ENCODE measurements at regions not wholly inside any gene's neighbourhood (a gene's known extent, or its start where the extent isn't known, plus 50 kb on each side); places are given as distances from the start of the nearest gene placed in this dataset.

- no peak for DNase-seq
Observed at GRCh38 chrX:129077424-129078170, 445.7 kb downstream of the SMARCA1 start.

- no peak for DNase-seq
Observed at GRCh38 chrX:129071390-129071789, 451.9 kb downstream of the SMARCA1 start.

- no peak for DNase-seq
Observed at GRCh38 chrX:129065895-129066294, 457.4 kb downstream of the SMARCA1 start.

GRCh38 chrX:129058405-129058804 lies 464.9 kb downstream of the SMARCA1 start:
- no peak for DNase-seq

- no peak for DNase-seq
Observed at GRCh38 chrX:129043138-129043537, 480.2 kb downstream of the SMARCA1 start.

- DNase-seq: no peak
Observed at GRCh38 chrX:129041319-129041718, 482.0 kb downstream of the SMARCA1 start.

GRCh38 chrX:129040124-129040523 lies 483.2 kb downstream of the SMARCA1 start:
- no peak for DNase-seq

- no peak for DNase-seq
Observed at GRCh38 chrX:129039176-129039575, 484.1 kb downstream of the SMARCA1 start.

GRCh38 chrX:129037389-129037788 lies 485.9 kb downstream of the SMARCA1 start:
- DNase-seq: no peak

GRCh38 chrX:129035180-129035579 lies 488.1 kb downstream of the SMARCA1 start:
- no peak for DNase-seq

GRCh38 chrX:129034196-129034595 lies 489.1 kb downstream of the SMARCA1 start:
- DNase-seq: no peak

GRCh38 chrX:129026202-129026601 lies 497.1 kb downstream of the SMARCA1 start:
- DNase-seq: no peak

GRCh38 chrX:129025376-129025775 lies 497.9 kb downstream of the SMARCA1 start:
- no peak for DNase-seq

GRCh38 chrX:129019412-129019811 lies 503.9 kb downstream of the SMARCA1 start:
- DNase-seq: no peak

GRCh38 chrX:129015381-129015780 lies 507.9 kb downstream of the SMARCA1 start:
- DNase-seq: no peak

- DNase-seq: no peak
Observed at GRCh38 chrX:129013574-129013973, 509.7 kb downstream of the SMARCA1 start.

- DNase-seq: no peak
Observed at GRCh38 chrX:129007631-129008030, 515.7 kb downstream of the SMARCA1 start.

- no peak for DNase-seq
Observed at GRCh38 chrX:129006491-129006890, 516.8 kb downstream of the SMARCA1 start.

- DNase-seq: no peak
Observed at GRCh38 chrX:129000797-129001196, 522.5 kb downstream of the SMARCA1 start.

- DNase-seq: no peak
Observed at GRCh38 chrX:129000018-129000417, 523.3 kb downstream of the SMARCA1 start.

GRCh38 chrX:128992107-128992971 lies 531.0 kb downstream of the SMARCA1 start:
- no peak for DNase-seq

- DNase-seq: no peak
Observed at GRCh38 chrX:128975745-128976144, 547.5 kb downstream of the SMARCA1 start.

GRCh38 chrX:128973033-128973432 lies 550.3 kb downstream of the SMARCA1 start:
- no peak for DNase-seq

- no peak for DNase-seq
Observed at GRCh38 chrX:128961290-128961689, 562.0 kb downstream of the SMARCA1 start.
